ENCODE measurements at regions not wholly inside any gene's neighbourhood (a gene's known extent, or its start where the extent isn't known, plus 50 kb on each side); places are given as distances from the start of the nearest gene placed in this dataset.
"Not testable (repeated sequence)": the region's sequence is repeated elsewhere in the genome, so short reads cannot be mapped to it uniquely, and the experiment has no call there.

DNA sequence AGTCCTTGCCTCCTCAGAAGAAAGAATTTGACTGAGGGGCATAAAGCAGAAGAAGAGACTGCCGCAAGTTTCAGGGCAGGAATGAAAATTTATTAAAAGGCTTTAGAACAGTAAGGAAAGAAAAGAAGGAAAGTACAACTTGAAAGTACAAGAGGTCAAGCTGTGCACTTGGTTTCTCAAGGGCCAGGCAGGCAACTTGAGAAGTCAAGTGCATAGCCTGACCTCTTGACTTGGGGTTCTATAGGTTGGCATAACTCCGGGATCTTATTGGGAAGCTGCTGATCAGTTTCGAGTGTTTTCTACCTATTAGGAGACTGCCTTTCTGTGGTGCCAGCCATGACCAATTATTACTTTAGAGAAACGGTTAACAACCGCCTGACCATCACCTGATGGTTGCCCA is 237.0 kb upstream of the RGS17 start:
- Histone ChIP-seq H3K4me3 (no peak overlapping the region), H3K9me3 (no peaks in the 10 kb centered on the region), H3K4me1 (no peaks in the 10 kb centered on the region), H3K36me3 (no peaks in the 10 kb centered on the region), H3K27ac (no peak overlapping the region), H3K27me3 (ENCODE audit: low read depth) (no peaks in the 10 kb centered on the region)
- TF ChIP-seq, protein P1, sequence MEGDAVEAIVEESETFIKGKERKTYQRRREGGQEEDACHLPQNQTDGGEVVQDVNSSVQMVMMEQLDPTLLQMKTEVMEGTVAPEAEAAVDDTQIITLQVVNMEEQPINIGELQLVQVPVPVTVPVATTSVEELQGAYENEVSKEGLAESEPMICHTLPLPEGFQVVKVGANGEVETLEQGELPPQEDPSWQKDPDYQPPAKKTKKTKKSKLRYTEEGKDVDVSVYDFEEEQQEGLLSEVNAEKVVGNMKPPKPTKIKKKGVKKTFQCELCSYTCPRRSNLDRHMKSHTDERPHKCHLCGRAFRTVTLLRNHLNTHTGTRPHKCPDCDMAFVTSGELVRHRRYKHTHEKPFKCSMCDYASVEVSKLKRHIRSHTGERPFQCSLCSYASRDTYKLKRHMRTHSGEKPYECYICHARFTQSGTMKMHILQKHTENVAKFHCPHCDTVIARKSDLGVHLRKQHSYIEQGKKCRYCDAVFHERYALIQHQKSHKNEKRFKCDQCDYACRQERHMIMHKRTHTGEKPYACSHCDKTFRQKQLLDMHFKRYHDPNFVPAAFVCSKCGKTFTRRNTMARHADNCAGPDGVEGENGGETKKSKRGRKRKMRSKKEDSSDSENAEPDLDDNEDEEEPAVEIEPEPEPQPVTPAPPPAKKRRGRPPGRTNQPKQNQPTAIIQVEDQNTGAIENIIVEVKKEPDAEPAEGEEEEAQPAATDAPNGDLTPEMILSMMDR (IDR thresholded peaks at IDR 0.05) = no peak
- DNase-seq = no peak
- intact Hi-C loops (cut with DNase I) = no loop called here
- no peak for ATAC-seq

DNA sequence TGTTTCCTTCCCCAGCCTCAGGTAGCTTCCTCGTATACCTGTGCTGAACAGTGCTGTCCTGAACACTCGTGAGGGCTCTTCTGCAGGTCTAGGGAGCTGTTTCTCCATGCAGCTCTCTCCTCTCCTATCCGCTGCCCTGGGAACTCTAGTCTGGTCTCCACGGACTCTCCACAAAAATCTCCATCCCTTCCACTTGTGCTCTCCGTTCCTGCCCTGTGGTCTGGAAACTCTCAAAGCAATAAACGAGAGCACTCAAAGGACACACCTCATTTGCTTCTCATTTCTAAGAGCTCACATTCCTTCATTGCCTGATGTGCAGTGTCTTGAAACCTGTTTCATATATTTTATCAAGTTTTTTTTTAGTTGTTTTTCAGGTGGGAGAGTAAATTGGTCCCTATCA is 235.9 kb upstream of the RGS17 start:
- TF ChIP-seq, protein P1 (IDR thresholded peaks at IDR 0.05) = no peak
- intact Hi-C loops (cut with DNase I) = no loop called here
- peak in 1 of 2 donors; percentile 49 for ATAC-seq
- Histone ChIP-seq H3K4me1 (no peaks in the 10 kb centered on the region), H3K4me3 (no peak overlapping the region), H3K27ac (no peak overlapping the region), H3K9me3 (no peaks in the 10 kb centered on the region), H3K36me3 (no peaks in the 10 kb centered on the region), H3K27me3 (ENCODE audit: low read depth) (no peaks in the 10 kb centered on the region)
- no peak for DNase-seq

DNA sequence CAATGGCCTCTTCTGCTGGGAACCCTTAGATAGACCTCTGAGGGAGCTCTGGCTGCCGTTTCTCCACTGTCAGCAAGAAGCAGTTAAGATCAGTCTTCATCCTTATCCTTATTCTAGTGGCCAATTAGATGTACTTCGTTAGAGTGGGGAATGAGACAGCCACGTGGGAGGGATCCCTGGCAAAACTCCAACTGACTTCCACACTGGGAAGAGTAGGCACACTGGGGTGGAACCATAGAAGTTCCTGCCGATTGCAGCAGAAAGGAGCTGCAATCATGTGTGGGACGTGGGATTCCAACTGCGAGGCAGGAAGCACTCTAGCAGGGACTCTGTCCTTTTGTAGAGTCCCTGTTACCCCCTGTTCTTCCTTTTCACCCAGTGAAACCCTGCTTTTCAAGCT is 226.3 kb upstream of the RGS17 start:
- Histone ChIP-seq H3K27ac (no peak overlapping the region), H3K9me3 (no peaks in the 10 kb centered on the region), H3K4me3 (no peak overlapping the region), H3K4me1 (no peaks in the 10 kb centered on the region), H3K36me3 (no peaks in the 10 kb centered on the region), H3K27me3 (ENCODE audit: low read depth) (no peaks in the 10 kb centered on the region)
- intact Hi-C loops (cut with DNase I) = no loop called here
- ATAC-seq (no peak), DNase-seq (no peak)
- TF ChIP-seq, protein P1 (IDR thresholded peaks at IDR 0.05) = no peak

DNA sequence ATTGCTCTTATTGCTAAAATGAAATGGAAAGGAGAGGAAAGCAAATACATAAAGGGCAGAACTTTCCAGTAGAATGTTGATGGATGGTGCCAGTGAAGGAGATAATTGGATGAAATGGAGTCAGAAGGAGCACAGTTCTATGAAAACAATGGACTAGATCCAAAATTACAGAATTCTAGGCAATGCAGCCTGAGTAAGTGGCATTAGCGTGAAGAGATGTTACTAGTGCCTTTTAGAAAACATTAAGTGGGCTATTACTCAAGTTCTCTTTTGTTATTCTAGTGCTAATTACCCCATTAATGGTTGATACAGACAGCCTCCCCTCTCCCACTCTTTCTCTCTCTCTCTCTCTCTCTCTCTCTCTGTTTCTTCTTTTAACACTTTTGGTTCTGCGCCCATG is 209.5 kb upstream of the RGS17 start:
- TF ChIP-seq, protein P1 (IDR thresholded peaks at IDR 0.05) = no peak
- H3K36me3 ChIP-seq = no peaks in the 10 kb centered on the region
- no peak for ATAC-seq
- no peaks in the 10 kb centered on the region for H3K27me3 ChIP-seq (ENCODE audit: low read depth)
- no peak overlapping the region for H3K27ac ChIP-seq
- no peaks in the 10 kb centered on the region for H3K9me3 ChIP-seq
- H3K4me1 ChIP-seq = no peaks in the 10 kb centered on the region
- no peak overlapping the region for H3K4me3 ChIP-seq
- DNase-seq = no peak
- intact Hi-C loops (cut with DNase I) = no loop called here

DNA sequence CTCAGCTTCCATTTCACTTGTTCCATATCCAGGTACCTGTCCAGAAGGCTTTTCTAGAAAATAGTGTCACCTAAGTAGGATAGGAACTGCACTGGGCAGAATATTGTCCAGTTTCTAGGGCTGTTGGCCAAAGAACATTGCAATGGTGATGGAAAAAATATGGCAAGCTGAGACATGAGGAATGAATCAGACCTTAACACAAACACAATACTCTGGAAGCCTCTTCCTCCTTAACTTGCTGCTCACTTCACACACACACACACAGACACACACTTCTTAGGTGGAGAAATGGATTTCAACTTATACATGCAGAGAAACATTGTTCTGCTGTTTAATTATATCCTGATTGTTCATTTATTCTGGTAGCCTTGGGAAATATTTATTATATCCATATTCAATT is 203.0 kb upstream of the RGS17 start:
- ATAC-seq (no peak), DNase-seq (no peak)
- intact Hi-C loops (cut with DNase I) = no loop called here
- H3K9me3 ChIP-seq = no peaks in the 10 kb centered on the region
- H3K4me1 ChIP-seq = no peaks in the 10 kb centered on the region
- TF ChIP-seq, protein P1 (IDR thresholded peaks at IDR 0.05) = no peak
- H3K27ac ChIP-seq = no peak overlapping the region
- H3K36me3 ChIP-seq = no peaks in the 10 kb centered on the region
- H3K27me3 ChIP-seq (ENCODE audit: low read depth) = no peaks in the 10 kb centered on the region
- H3K4me3 ChIP-seq = no peak overlapping the region

DNA sequence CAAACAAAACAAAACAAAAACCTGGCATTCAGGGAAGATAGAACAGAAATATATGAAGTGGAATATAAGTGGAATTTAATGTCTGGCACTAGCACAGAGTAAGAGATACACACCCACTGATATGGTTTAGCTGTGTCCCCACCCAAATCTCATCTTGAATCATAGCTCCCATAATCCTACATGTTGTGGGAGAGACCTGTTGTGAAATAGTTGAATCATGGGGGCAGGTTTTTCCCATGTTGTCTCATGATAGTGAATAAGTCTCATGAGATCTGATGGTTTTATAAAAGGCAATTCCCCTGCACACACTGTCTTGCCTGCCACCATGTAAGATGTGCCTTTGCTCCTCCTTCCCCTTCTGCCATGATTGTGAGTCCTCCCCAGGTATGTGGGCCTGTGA is 200.1 kb upstream of the RGS17 start:
- H3K4me1 ChIP-seq; H3K36me3 ChIP-seq; intact Hi-C loops (cut with DNase I); H3K4me3 ChIP-seq; H3K9me3 ChIP-seq; H3K27ac ChIP-seq; DNase-seq; H3K27me3 ChIP-seq (ENCODE audit: low read depth); ATAC-seq: not testable (repeated sequence)
